DOHH2 (cell line): ENCODE measurements at regions not wholly inside any gene's neighbourhood (a gene's known extent, or its start where the extent isn't known, plus 50 kb on each side); places are given as distances from the start of the nearest gene placed in this dataset.

Experiments
- H3F3A ChIP-seq: fragments of 200-600 bp; sonication (generic), shearing (Covaris generic); 2 replicates; pipeline ENCODE4 v1.6.0; 2016; ENCODE audit warnings: antibody characterized with exemption, mild to moderate bottlenecking; ENCODE audit not compliant: control insufficient read depth, insufficient read depth
- H3K27ac ChIP-seq: fragments of 200-600 bp; sonication (generic); 2 replicates; pipeline ENCODE4 v1.5.1; 2014; ENCODE audit warnings: low read depth, mild to moderate bottlenecking, low read length, moderate library complexity
- H3K27me3 ChIP-seq: fragments of 200-600 bp; sonication (generic); 2 replicates; pipeline ENCODE4 v1.6.1; 2014; ENCODE audit warnings: mild to moderate bottlenecking, low read length, mixed read lengths; ENCODE audit not compliant: control insufficient read depth
- H3K36me3 ChIP-seq: fragments of 200-600 bp; sonication (generic); 2 replicates; pipeline ENCODE4 v1.6.1; 2014; ENCODE audit warnings: mild to moderate bottlenecking, low read length, moderate library complexity, mixed read lengths; ENCODE audit not compliant: control insufficient read depth
- H3K4me1 ChIP-seq: fragments of 200-600 bp; sonication (generic); 2 replicates; pipeline ENCODE4 v1.6.1; 2014; ENCODE audit warnings: mild to moderate bottlenecking, low read length, mixed read lengths; ENCODE audit not compliant: control insufficient read depth
- H3K4me2 ChIP-seq: fragments of 200-600 bp; sonication (generic); 2 replicates; pipeline ENCODE4 v1.6.0; 2014; ENCODE audit warnings: mild to moderate bottlenecking, low read length, moderate library complexity
- H3K4me3 ChIP-seq: fragments of 200-600 bp; sonication (generic); 2 replicates; pipeline ENCODE4 v1.5.1; 2014; ENCODE audit warnings: mild to moderate bottlenecking, low read length, mixed read lengths
- H3K79me2 ChIP-seq: fragments of 200-600 bp; sonication (generic); 2 replicates; pipeline ENCODE4 v1.6.1; 2014; ENCODE audit warnings: mild to moderate bottlenecking, low read length, mixed read lengths; ENCODE audit not compliant: control insufficient read depth
- H3K9me2 ChIP-seq: fragments of 200-600 bp; sonication (generic); replicated peaks from 2 replicates; pipeline ENCODE4 v1.6.1; 2014; ENCODE audit warnings: mild to moderate bottlenecking, low read length, mixed read lengths; ENCODE audit not compliant: control insufficient read depth
- H3K9me3 ChIP-seq: fragments of 200-600 bp; sonication (generic); 2 replicates; pipeline ENCODE4 v1.6.1; 2014; ENCODE audit warnings: antibody characterized with exemption, low read length, mixed read lengths; ENCODE audit not compliant: control insufficient read depth, insufficient read depth
- H4K20me1 ChIP-seq: fragments of 200-600 bp; sonication (generic); 2 replicates; pipeline ENCODE4 v1.6.0; 2014; ENCODE audit warnings: low read depth, mild to moderate bottlenecking, antibody characterized with exemption, low read length, moderate library complexity; ENCODE audit not compliant: control insufficient read depth, insufficient read depth
- CTCF ChIP-seq: fragments of 200-600 bp; sonication (generic); IDR thresholded peaks from one replicate; pipeline ENCODE4 v1.5.1; 2014; ENCODE audit warnings: antibody characterized with exemption, mild to moderate bottlenecking, low read depth, low read length; ENCODE audit not compliant: poor library complexity, severe bottlenecking
- EZH2phosphoT487 ChIP-seq: fragments of 200-600 bp; sonication (generic); IDR thresholded peaks from 2 replicates; pipeline ENCODE4 v1.6.1; 2017; ENCODE audit warnings: borderline replicate concordance, mild to moderate bottlenecking, antibody characterized with exemption, low read length, moderate library complexity, mixed read lengths

- H3K4me1 ChIP-seq, result no peaks in the 10 kb centered on the region
- no peak for TF ChIP-seq EZH2phosphoT487
- no peak for TF ChIP-seq CTCF
- no peaks in the 10 kb centered on the region for H3K79me2 ChIP-seq
- no peaks in the 10 kb centered on the region for H3K36me3 ChIP-seq
- H3K4me3 ChIP-seq, result no peak overlapping the region
- H3K4me2 ChIP-seq, result no peak overlapping the region
- no peak overlapping the region for H3K27ac ChIP-seq
- no peaks in the 10 kb centered on the region for H3K27me3 ChIP-seq
- no peaks in the 10 kb centered on the region for H4K20me1 ChIP-seq
- no peaks in the 10 kb centered on the region for H3K9me3 ChIP-seq
- H3F3A ChIP-seq, result no peaks in the 10 kb centered on the region
- no peaks in the 10 kb centered on the region for H3K9me2 ChIP-seq
Measured at GRCh38 chr17:79501910-79502309, 108.9 kb downstream of the RBFOX3 start.

- Histone ChIP-seq H3K9me2 (no peaks in the 10 kb centered on the region), H3K27ac (no peak overlapping the region), H3K27me3 (no peaks in the 10 kb centered on the region), H3K79me2 (no peaks in the 10 kb centered on the region), H3K4me1 (no peaks in the 10 kb centered on the region), H3F3A (no peaks in the 10 kb centered on the region), H4K20me1 (no peaks in the 10 kb centered on the region), H3K9me3 (no peaks in the 10 kb centered on the region), H3K4me2 (no peak overlapping the region), H3K36me3 (no peaks in the 10 kb centered on the region), H3K4me3 (no peak overlapping the region)
- no peak for TF ChIP-seq CTCF
- no peak for TF ChIP-seq EZH2phosphoT487
Measured at GRCh38 chr17:79500745-79501618, 109.9 kb downstream of the RBFOX3 start.

GRCh38 chr17:79498854-79499253, 112.0 kb downstream of the RBFOX3 start:
- no peak overlapping the region for H3K27ac ChIP-seq
- H3K36me3 ChIP-seq, result no peaks in the 10 kb centered on the region
- H3K27me3 ChIP-seq, result no peaks in the 10 kb centered on the region
- no peaks in the 10 kb centered on the region for H4K20me1 ChIP-seq
- no peaks in the 10 kb centered on the region for H3K9me2 ChIP-seq
- H3F3A ChIP-seq, result no peaks in the 10 kb centered on the region
- TF ChIP-seq EZH2phosphoT487 (no peak), CTCF (no peak)
- H3K4me2 ChIP-seq, result no peak overlapping the region
- no peak overlapping the region for H3K4me3 ChIP-seq
- no peaks in the 10 kb centered on the region for H3K4me1 ChIP-seq
- no peaks in the 10 kb centered on the region for H3K9me3 ChIP-seq
- H3K79me2 ChIP-seq, result no peaks in the 10 kb centered on the region
